22Rv1 (cell line): ENCODE measurements at regions not wholly inside any gene's neighbourhood (a gene's known extent, or its start where the extent isn't known, plus 50 kb on each side); places are given as distances from the start of the nearest gene placed in this dataset.

Source experiments
- CTCF ChIP-seq: fragments of 450-650 bp; IDR thresholded peaks from 2 replicates; pipeline ENCODE4 v1.5.1; 2017; ENCODE audit warnings: mild to moderate bottlenecking
- ZFX ChIP-seq: fragments of 450-650 bp; IDR thresholded peaks from 2 replicates; pipeline ENCODE4 v1.6.1; 2017; ENCODE audit warnings: antibody characterized with exemption, borderline replicate concordance

GRCh38 chr6:96330884-96331283 is 190.7 kb upstream of the UFL1 start:
- TF ChIP-seq CTCF (no peak), ZFX (no peak)
